AG04450 (cell line): ENCODE measurements at regions not wholly inside any gene's neighbourhood (a gene's known extent, or its start where the extent isn't known, plus 50 kb on each side); places are given as distances from the start of the nearest gene placed in this dataset.

Source experiments
- CTCF ChIA-PET: fragments of 300-600, 350-600 bp; formaldehyde crosslinking; extraction: SDS; loops from one replicate; lab custom pipeline; 2022; ENCODE audit warnings: antibody characterized with exemption, inconsistent platforms; lab: Charles Lee
- POLR2A ChIA-PET: fragments of 350-600 bp; formaldehyde crosslinking; extraction: SDS; loops from one replicate; lab custom pipeline; 2021; ENCODE audit warnings: antibody characterized with exemption, inconsistent platforms; lab: Yijun Ruan, JAX
- DNase-seq: peaks from one replicate; pipeline ENCODE4 v3.0.0-alpha.2; 2011; ENCODE audit warnings: low read depth, low spot score
- H3K27ac ChIP-seq: one replicate; pipeline ENCODE4 v1.5.1; 2012; ENCODE audit warnings: low read depth, low read length, control low read depth
- H3K27me3 ChIP-seq: one replicate; pipeline ENCODE4 v1.6.0; 2012; ENCODE audit warnings: low read length; ENCODE audit not compliant: control insufficient read depth, insufficient read depth
- H3K4me3 ChIP-seq: 2 replicates; pipeline ENCODE4 v1.5.1; 2011; ENCODE audit warnings: mild to moderate bottlenecking, low read depth, low read length, control low read depth
- H3K9me3 ChIP-seq: 2 replicates; pipeline ENCODE4 v1.5.1; 2012; ENCODE audit warnings: low read length; ENCODE audit not compliant: control insufficient read depth, insufficient read depth
- CTCF ChIP-seq: IDR thresholded peaks from 2 replicates; pipeline ENCODE4 v1.5.1; 2011; ENCODE audit warnings: low read depth, low read length, control low read depth, inconsistent platforms

DNA sequence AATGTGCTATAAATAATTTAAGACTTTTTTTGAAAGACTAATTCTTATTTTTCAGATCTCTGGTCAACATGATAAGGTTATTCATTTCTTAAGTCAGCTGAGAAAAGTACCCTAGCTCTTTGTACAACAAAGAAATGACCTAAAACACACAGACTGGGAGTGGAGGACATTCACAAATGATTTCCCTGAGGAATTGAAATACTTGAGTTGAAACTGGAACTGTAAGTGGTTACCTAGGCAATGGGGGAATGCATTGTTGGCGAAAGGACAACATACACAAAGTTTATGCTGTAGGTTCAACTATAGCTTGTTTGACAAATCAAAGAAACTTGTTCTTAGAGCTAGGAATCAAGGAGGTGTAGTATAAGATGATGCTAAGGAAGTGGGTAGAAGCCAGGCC, 915.5 kb downstream of the FAT4 start:
- no peak for TF ChIP-seq CTCF
- Histone ChIP-seq H3K4me3 (no peak overlapping the region), H3K27ac (no peak overlapping the region)

DNA sequence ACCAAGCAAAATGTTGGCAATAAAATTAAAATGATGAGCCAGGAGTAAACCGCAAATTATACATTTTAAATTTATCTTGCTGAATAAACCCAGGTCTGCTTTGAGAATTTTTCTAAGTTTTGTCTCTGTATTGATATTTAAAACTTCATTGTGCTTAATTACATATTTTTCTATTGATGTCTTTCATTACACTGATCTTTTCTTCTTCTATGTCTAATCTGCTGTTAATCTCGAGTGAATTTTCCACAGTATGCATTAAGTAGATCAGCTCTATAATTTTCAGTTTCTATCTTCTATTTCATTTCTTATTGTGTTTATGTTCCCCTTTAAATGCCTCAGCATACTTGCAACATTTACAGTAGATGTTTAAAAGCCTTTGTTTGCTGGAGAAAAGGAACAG, 918.7 kb downstream of the FAT4 start:
- no peak for DNase-seq
- H3K27ac ChIP-seq, result no peak overlapping the region
- ChIA-PET CTCF (interaction anchor here (3.1 kb wide), 1 partner anchor 9 kb away, joined by 15 read pairs; no protein-coding TSS in a partner anchor), POLR2A (no interaction called here)
- H3K27me3 ChIP-seq, result no peaks in the 10 kb centered on the region
- no peak overlapping the region for H3K4me3 ChIP-seq
- no peaks in the 10 kb centered on the region for H3K9me3 ChIP-seq
- no peak for TF ChIP-seq CTCF

More for the DNA sequence above, 915.5 kb downstream of the FAT4 start:
- H3K9me3 ChIP-seq, result no peaks in the 10 kb centered on the region
- POLR2A ChIA-PET, result no interaction called here
- no peaks in the 10 kb centered on the region for H3K27me3 ChIP-seq
- CTCF ChIA-PET, result no interaction called here
- no peak for DNase-seq

DNA sequence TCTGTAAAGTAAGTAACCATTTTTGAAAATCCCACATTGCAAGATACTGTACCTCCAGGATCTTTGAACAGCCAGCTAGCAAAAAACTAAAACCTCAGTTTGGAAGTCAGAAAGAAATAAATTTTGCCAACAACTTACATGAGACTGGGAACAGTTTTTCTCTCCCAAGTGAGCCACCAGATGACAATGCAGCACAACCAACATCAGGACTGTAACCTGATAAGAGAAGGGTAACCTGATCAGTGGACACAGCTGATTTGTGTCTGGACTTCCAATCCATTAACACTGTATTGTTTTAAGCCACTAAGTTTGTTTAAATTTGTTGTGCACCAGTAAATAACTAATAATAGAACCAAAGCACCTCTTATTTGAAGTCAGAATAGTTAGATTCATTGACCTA, 923.3 kb downstream of the FAT4 start:
- Histone ChIP-seq H3K4me3 (no peak overlapping the region), H3K27me3 (no peaks in the 10 kb centered on the region), H3K27ac (no peak overlapping the region), H3K9me3 (no peaks in the 10 kb centered on the region)
- no peak for TF ChIP-seq CTCF
- ChIA-PET POLR2A (no interaction called here), CTCF (interaction anchor here (2.4 kb wide), 1 partner anchor 14 kb away, joined by 11 read pairs; no protein-coding TSS in a partner anchor)
- DNase-seq, result no peak

GRCh38 chr4:126241634-126242033, 926.9 kb downstream of the FAT4 start:
- DNase-seq, result no peak
- CTCF ChIA-PET, result no interaction called here
- Histone ChIP-seq H3K27ac (no peak overlapping the region), H3K4me3 (no peak overlapping the region), H3K27me3 (no peaks in the 10 kb centered on the region), H3K9me3 (no peaks in the 10 kb centered on the region)
- no peak for TF ChIP-seq CTCF
- POLR2A ChIA-PET, result no interaction called here

- no peaks in the 10 kb centered on the region for H3K27me3 ChIP-seq
- no peak overlapping the region for H3K4me3 ChIP-seq
- no peaks in the 10 kb centered on the region; the same call in 1 of the 2 replicates for H3K9me3 ChIP-seq
- CTCF ChIA-PET, result no interaction called here
- POLR2A ChIA-PET, result no interaction called here
- H3K27ac ChIP-seq, result no peak overlapping the region
- no peak for DNase-seq
- TF ChIP-seq CTCF, result no peak
These were observed 928.1 kb downstream of the FAT4 start for GRCh38 chr4:126242679-126243390.
